ENCODE measurements at regions not wholly inside any gene's neighbourhood (a gene's known extent, or its start where the extent isn't known, plus 50 kb on each side); places are given as distances from the start of the nearest gene placed in this dataset.

- FAIRE-seq: no peak
Observed at GRCh38 chr15:70291305-70292075, 193.8 kb upstream of the TLE3 start.

GRCh38 chr15:70290708-70291107 lies 193.0 kb upstream of the TLE3 start:
- no peak for FAIRE-seq

DNA sequence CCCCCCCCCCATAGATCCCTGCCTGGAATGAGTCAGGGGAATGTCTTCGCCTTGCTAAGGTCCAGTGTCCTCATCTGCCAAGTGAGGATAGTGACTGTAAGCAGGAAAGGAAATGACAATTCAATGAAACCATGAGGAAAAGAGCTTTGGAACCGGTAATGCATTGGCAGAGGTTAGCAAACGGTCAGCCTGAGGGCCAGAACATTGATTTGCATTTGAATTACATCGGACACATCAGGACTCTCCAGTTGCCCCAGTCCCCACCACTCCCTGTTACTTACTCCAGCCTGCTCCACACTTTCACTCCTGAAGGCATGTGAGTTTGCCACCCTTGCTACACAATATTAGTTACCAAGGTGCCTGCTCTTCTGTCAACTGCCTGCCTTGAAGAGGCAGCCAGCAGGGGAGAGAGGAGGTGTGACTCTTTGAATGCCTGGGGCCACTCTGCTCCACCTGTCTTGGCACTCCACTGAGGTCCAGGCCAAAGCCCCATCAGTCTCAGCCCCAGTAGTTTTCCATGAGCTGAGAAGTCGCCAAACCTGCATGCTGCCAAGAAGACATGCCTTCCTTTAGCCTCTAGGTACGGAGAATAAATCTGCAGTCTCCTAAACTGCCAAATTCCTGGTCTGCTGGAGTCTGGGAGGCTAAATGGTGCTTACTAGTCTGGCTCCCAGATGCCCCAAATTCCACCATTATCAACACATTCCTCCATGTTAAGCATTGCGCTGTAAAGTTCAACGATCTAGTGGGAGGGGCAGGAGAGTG lies 191.7 kb upstream of the TLE3 start:
- FAIRE-seq: no peak

- FAIRE-seq: no peak
Observed at GRCh38 chr15:70286113-70286806, 188.5 kb upstream of the TLE3 start.

GRCh38 chr15:70284438-70285214 lies 186.9 kb upstream of the TLE3 start:
- no peak for FAIRE-seq

DNA sequence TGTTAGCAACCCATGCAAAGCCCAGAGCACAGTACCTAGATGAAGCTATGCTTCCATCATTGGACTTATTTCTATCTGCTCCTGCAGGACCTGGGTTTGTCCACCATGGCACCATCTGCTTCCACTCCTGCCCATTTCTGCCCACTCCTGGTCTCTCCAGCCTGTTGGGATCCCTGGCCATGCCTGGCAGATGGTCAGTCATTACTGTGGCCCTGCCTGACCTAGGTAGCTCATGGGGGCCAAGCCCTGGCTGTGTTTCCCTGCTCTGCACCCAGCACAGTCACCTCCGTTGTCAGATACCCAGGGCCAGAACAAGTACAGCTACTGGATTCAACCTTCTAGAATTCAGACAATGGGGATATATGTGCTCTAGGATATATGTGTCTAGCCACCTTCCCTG lies 185.8 kb upstream of the TLE3 start:
- FAIRE-seq: no peak

- FAIRE-seq: no peak
Observed at GRCh38 chr15:70281811-70282307, 184.1 kb upstream of the TLE3 start.

GRCh38 chr15:70281261-70281810 lies 183.6 kb upstream of the TLE3 start:
- FAIRE-seq: no peak

DNA sequence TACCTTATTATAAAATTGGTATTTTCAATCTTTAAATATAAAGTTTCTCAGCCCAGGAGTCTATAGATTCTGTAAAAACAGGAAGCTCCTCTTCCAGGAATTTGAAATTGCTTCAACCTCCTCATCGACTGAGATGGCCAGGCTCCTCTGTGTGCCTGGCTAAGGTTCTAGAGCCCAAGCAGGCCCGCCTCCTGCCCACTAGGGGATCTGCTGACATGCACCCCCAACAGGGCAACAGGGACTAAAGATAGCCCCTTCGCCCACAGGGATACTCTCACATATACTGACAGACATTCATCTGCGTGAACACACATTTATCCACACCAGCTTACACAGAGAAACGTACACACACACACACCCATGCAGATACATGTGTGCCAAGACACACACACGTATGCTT lies 183.1 kb upstream of the TLE3 start:
- no peak for FAIRE-seq

DNA sequence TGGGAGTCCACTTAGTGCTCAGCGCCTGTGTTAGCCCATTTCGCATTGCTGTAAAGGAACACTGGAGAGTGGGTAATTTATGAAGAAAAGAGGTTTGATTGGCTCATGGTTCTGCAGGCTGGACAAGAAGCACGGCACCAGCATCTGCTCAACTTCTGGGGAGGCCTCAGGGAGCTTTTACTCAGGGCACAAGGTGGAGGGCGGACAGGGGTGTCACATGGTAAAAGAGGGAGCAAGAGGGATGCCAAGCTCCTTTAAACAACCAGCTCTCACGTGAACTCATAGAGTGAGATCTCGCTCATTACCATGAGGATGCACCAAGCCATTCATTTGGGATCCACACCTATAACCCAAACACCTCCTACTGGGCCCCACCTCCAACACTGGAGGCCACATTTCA lies 181.4 kb upstream of the TLE3 start:
- no peak for FAIRE-seq

DNA sequence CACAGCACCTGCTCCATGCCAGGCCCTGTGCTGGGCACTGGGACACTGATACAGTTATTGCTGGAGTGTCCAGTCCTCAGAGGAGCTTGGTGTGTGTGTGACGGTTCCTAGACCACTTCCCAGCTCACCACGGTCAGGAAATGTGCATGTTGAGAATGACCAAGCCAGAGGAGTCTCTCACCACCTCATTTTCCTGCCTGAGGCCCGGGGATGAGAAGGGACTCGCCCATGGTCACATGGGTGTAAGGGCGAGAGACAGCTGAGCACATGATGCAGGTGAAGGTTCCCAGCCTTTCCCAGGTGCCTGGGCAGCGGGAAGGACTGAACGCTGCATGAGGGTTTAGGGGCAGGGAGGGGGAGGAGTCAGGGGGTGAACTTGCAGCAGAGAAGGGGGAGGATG lies 180.9 kb upstream of the TLE3 start:
- no peak for FAIRE-seq

GRCh38 chr15:70277556-70277955 lies 179.8 kb upstream of the TLE3 start:
- no peak for FAIRE-seq

- no peak for FAIRE-seq
Observed at GRCh38 chr15:70276401-70276800, 178.7 kb upstream of the TLE3 start.

GRCh38 chr15:70275461-70276138 lies 177.9 kb upstream of the TLE3 start:
- no peak for FAIRE-seq

DNA sequence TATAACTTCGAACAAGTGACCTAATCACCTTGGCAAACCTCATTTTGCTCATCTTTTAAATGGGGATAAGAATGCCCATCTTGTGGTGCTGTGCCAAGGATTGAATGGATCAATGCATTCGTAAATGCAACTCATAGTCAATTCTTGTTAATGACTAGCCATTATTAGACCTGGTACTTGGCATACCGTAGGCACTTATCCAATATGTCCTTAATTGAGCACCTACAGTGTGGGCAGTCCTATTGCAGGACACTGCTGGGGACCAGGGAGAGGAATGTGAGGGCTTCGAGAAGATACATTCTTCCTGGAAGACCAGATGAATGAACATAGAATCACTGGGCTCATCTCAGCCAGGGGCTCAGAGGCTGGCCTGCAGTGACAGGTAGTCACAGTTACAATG lies 177.2 kb upstream of the TLE3 start:
- FAIRE-seq: no peak

DNA sequence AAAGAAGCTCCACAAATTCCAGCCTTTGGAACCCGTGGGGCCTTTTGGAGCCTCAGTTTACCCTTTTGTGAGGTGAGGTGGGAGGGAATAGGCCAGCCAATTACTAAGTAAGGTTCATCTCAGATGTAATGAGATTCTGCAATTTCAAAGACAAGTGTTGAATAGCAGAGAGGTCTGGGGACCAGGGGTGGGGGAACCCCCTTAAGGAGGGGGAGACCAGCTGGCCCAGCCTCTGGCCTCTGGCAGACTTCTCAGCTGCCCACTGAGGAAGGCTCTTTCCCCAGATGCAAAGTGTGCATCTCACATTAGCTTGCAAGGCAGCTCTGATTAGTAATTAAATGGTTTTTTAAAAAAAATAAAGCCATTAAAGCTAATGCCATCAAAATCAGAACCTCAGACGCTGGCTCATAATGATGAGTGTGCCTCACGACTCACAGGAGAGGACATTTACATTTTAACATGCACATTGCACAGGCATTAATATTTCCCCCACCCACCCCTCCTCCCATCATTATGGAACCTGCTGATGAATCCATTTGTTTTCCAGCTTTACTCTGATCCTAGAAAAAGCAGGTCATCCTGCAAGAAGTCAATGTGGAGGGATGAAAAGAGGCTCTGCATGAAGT lies 176.7 kb upstream of the TLE3 start:
- FAIRE-seq: no peak

DNA sequence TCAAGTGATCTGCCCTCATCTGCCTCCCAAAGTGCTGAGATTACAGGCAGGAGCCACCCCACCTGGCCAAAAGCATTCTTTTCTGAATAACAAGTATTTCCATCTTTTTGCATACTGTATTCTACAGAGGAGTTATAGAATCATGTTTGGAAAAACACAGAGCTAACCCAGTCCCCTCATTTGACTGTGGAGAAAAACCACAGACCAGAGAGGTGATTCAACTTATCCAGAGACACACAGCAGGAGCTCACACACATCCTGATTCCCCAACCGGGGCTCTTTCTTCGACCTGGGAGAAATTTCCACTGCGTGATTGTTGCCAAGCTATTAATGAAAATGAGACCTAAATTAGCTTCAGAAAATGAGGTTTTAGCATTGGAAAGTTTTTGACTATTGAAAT lies 176.1 kb upstream of the TLE3 start:
- FAIRE-seq: no peak

- no peak for FAIRE-seq
Observed at GRCh38 chr15:70272565-70273355, 175.0 kb upstream of the TLE3 start.

DNA sequence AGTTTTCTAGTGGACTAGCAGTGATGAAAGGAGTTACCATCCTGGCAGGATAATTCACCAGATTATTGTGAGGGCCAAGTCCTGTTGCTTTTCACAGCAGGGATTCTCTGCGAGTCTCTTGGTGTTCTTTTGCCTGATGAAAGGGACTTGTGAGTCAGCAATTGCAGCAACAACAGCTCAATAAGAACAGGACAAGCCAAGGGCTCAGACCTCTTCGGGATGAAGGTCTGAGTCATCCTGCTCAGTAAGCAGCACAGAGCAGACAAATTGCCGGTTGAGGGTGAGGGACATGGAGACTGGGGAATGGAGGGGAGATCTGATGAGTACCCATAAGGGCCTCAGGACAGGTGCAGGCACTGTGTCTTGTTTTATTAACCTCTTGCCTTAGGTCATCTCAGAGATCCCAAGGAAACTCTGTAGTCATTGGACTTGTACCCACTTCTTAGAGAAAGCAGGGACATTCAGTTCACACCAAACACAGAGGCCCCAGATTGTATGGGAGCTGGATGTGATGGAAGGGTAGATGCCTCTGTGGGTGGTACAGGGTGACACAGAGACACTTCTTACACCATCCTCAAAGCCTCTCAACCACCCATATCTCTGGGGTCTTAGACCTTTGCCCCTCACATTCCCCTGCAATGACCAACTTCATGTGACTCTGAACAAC lies 173.8 kb upstream of the TLE3 start:
- FAIRE-seq: no peak

DNA sequence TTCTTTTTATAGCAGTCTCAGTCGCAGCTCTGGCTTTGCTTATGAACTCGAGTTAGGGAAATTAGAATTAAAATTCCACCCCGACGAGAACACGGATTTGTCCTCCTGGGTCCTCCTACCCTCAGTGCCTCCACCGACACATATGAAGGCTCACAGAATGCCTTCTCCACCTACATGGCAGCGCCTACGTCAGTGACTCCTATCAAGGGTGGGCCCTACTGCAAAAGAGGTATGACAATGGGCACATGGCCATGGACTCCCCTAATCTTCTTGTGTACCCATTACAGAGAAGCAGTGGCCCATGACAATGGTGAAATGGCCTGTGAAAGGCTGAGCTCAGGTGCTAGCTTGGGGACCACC lies 173.0 kb upstream of the TLE3 start:
- no peak for FAIRE-seq
